Hepatocyte (in vitro differentiated cells): ENCODE measurements at regions not wholly inside any gene's neighbourhood (a gene's known extent, or its start where the extent isn't known, plus 50 kb on each side); places are given as distances from the start of the nearest gene placed in this dataset.

ENCODE experiments used
- CTCF ChIP-seq: fragments of 200-600 bp; sonication (generic); IDR thresholded peaks from 2 replicates; pipeline ENCODE4 v1.5.1; 2016; ENCODE audit warnings: antibody characterized with exemption, mild to moderate bottlenecking; ENCODE audit not compliant: poor library complexity
- EZH2 ChIP-seq: fragments of 200-600 bp; sonication (generic); IDR thresholded peaks from 2 replicates; pipeline ENCODE4 v1.6.1; 2016; ENCODE audit warnings: antibody characterized with exemption, mild to moderate bottlenecking, borderline replicate concordance

GRCh38 chr1:199944986-199945385, 82.5 kb upstream of the NR5A2 start:
- TF ChIP-seq CTCF (no peak), EZH2 (no peak)
